ENCODE measurements at regions not wholly inside any gene's neighbourhood (a gene's known extent, or its start where the extent isn't known, plus 50 kb on each side); places are given as distances from the start of the nearest gene placed in this dataset.

DNA sequence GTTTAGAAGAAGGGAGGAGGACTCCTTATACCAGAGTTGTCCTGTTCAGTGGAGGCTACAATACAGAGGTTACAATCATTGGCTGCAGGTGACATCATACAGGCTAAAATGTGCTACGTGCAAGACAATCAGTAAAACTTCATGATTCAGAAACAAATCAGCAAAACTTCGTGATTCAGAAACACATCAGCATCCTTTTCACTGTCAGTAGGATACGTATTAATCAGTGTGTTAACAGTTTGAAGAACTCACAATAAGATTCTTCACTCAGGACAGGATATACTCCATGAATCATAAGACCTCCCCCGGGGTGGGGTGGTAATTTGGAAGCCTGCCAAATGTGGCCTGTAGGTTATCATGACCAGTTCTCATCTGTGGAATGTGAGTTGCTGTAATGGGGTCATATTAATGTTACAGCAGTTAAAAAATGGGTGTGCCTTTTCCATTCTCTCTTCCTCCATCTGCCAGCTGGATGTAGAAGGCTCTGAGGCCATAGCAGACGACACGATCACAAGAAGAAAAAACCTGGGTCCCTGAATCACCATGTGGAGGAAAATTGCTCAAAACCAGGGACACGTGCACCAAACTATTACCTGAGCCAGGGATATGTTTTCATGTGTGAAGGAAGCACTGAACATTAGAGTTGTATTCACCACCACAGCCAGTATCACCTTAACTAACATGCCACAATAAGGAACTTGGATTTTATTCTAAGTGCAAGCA, 134.8 kb upstream of the CREB1 start:
- TF ChIP-seq, protein P1, sequence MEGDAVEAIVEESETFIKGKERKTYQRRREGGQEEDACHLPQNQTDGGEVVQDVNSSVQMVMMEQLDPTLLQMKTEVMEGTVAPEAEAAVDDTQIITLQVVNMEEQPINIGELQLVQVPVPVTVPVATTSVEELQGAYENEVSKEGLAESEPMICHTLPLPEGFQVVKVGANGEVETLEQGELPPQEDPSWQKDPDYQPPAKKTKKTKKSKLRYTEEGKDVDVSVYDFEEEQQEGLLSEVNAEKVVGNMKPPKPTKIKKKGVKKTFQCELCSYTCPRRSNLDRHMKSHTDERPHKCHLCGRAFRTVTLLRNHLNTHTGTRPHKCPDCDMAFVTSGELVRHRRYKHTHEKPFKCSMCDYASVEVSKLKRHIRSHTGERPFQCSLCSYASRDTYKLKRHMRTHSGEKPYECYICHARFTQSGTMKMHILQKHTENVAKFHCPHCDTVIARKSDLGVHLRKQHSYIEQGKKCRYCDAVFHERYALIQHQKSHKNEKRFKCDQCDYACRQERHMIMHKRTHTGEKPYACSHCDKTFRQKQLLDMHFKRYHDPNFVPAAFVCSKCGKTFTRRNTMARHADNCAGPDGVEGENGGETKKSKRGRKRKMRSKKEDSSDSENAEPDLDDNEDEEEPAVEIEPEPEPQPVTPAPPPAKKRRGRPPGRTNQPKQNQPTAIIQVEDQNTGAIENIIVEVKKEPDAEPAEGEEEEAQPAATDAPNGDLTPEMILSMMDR (IDR thresholded peaks at IDR 0.05): no peak
- TF ChIP-seq POLR2A (IDR thresholded peaks at IDR 0.05) (no peak), POLR2AphosphoS5 (IDR thresholded peaks at IDR 0.05) (no peak), EP300 (IDR thresholded peaks at IDR 0.05) (no peak)

Data from upper lobe of left lung (tissue), 4 donors.